CD14-positive monocyte (primary cell): ENCODE measurements at regions not wholly inside any gene's neighbourhood (a gene's known extent, or its start where the extent isn't known, plus 50 kb on each side); places are given as distances from the start of the nearest gene placed in this dataset.

ENCODE experiments used
- DNase-seq, 3 donors: peaks; one replicate each; pipeline ENCODE4 v3.0.0-alpha.2; 2011 to 2022
- H2AFZ ChIP-seq: 2 replicates; pipeline ENCODE4 v1.6.0; 2012; ENCODE audit warnings: mild to moderate bottlenecking, low read depth, low read length, inconsistent platforms; ENCODE audit not compliant: insufficient read depth, poor library complexity, severe bottlenecking
- H3K27ac ChIP-seq, 2 donors: 1 replicate in 1 of 2; 2 replicates in 1 of 2; pipeline ENCODE4 v1.5.1; 2012 to 2013; ENCODE audit warnings: low read length in 2 of 2, control low read depth in 1 of 2, inconsistent platforms in 1 of 2, low read depth in 1 of 2, mild to moderate bottlenecking in 1 of 2
- H3K27me3 ChIP-seq, 2 donors: one replicate each; pipeline versions ENCODE4 v1.6.0 to v1.6.1; 2011 to 2013; ENCODE audit warnings: low read length in 2 of 2; ENCODE audit not compliant: control insufficient read depth in 2 of 2, insufficient read depth in 2 of 2
- H3K36me3 ChIP-seq, 2 donors: replicated peaks in 1 of 2; 1 replicate in 1 of 2; 2 replicates in 1 of 2; pipeline versions ENCODE4 v1.5.1 to v1.6.1; 2012 to 2013; ENCODE audit warnings: low read length in 2 of 2, control low read depth in 1 of 2, inconsistent platforms in 1 of 2, mild to moderate bottlenecking in 1 of 2; ENCODE audit not compliant: insufficient read depth in 2 of 2, control insufficient read depth in 1 of 2
- H3K4me1 ChIP-seq, 2 donors: 1 replicate in 1 of 2; 2 replicates in 1 of 2; pipeline versions ENCODE4 v1.5.1 to v1.6.1; 2012 to 2013; ENCODE audit warnings: low read length in 2 of 2, control low read depth in 1 of 2, inconsistent platforms in 1 of 2, mild to moderate bottlenecking in 1 of 2, moderate library complexity in 1 of 2; ENCODE audit not compliant: insufficient read depth in 2 of 2, control insufficient read depth in 1 of 2
- H3K4me2 ChIP-seq: replicated peaks from 2 replicates; pipeline ENCODE3; 2012; ENCODE audit warnings: low read length, moderate library complexity, mild to moderate bottlenecking; ENCODE audit not compliant: poor library complexity, severe bottlenecking; ENCODE audit errors: extremely low read depth
- H3K4me3 ChIP-seq, 3 experiments: fragments of 200-600 bp in 1 of 3; sonication (generic) in 1 of 3; replicated peaks in 1 of 3; 1 replicate in 2 of 3; 2 replicates in 1 of 3; pipeline ENCODE4 v1.5.1; 2011 to 2013; ENCODE audit warnings: low read length in 3 of 3, mild to moderate bottlenecking in 3 of 3, control low read depth in 2 of 3, low read depth in 2 of 3, inconsistent platforms in 1 of 3, moderate library complexity in 1 of 3
- H3K79me2 ChIP-seq: 2 replicates; pipeline ENCODE4 v1.6.0; 2012; ENCODE audit warnings: mild to moderate bottlenecking, control low read depth, inconsistent platforms, low read length, moderate library complexity; ENCODE audit not compliant: insufficient read depth
- H3K9ac ChIP-seq: 2 replicates; pipeline ENCODE4 v1.6.0; 2017; ENCODE audit warnings: low read length, mild to moderate bottlenecking; ENCODE audit not compliant: insufficient read depth, poor library complexity, severe bottlenecking
- H3K9me3 ChIP-seq, 2 donors: replicated peaks in 1 of 2; 1 replicate in 1 of 2; 2 replicates in 1 of 2; pipeline versions ENCODE4 v1.5.1 to v1.6.1; 2012 to 2013; ENCODE audit warnings: low read length in 2 of 2, control low read depth in 1 of 2; ENCODE audit not compliant: control insufficient read depth in 1 of 2, insufficient read depth in 1 of 2
- H4K20me1 ChIP-seq: 2 replicates; pipeline ENCODE4 v1.6.0; 2012; ENCODE audit warnings: mild to moderate bottlenecking, low read length, control low read depth, moderate library complexity; ENCODE audit not compliant: insufficient read depth
- H3K27ac Mint-ChIP-seq, 7 donors: one replicate each; pipeline ENCODE4 v1.8.0; 2020; ENCODE audit warnings: mild to moderate bottlenecking in 7 of 7, mixed read lengths in 7 of 7, moderate library complexity in 6 of 7, inconsistent platforms in 2 of 7
- H3K27me3 Mint-ChIP-seq, 3 donors: one replicate each; pipeline ENCODE4 v1.8.0; 2021 to 2022; ENCODE audit warnings: low read depth in 3 of 3, mild to moderate bottlenecking in 3 of 3, mixed read lengths in 3 of 3, moderate library complexity in 3 of 3, inconsistent platforms in 1 of 3
- H3K36me3 Mint-ChIP-seq, 2 donors: one replicate each; pipeline ENCODE4 v1.8.0; 2020; ENCODE audit warnings: mixed read lengths in 2 of 2, inconsistent platforms in 1 of 2, mild to moderate bottlenecking in 1 of 2
- H3K4me1 Mint-ChIP-seq: one replicate; pipeline ENCODE4 v1.8.0; 2020; ENCODE audit warnings: mild to moderate bottlenecking, mixed read lengths
- H3K4me3 Mint-ChIP-seq, 2 donors: one replicate each; pipeline ENCODE4 v1.8.0; 2020; ENCODE audit warnings: mild to moderate bottlenecking in 2 of 2, mixed read lengths in 2 of 2, moderate library complexity in 1 of 2
- H3K9me3 Mint-ChIP-seq, 7 donors: one replicate each; pipeline ENCODE4 v1.8.0; 2020 to 2022; ENCODE audit warnings: mixed read lengths in 7 of 7, mild to moderate bottlenecking in 6 of 7, moderate library complexity in 6 of 7, inconsistent platforms in 2 of 7
- WGBS: methylation state at CpG from one replicate; pipeline ENCODE4 v1.1.5; 2013; ENCODE audit warnings: missing lambda C conversion rate; ENCODE audit not compliant: insufficient coverage; 5-methylcytosine and 5-hydroxymethylcytosine counted together
- intact Hi-C, 2 donors: fragments of 100-400 bp; cut with micrococcal nuclease; formaldehyde crosslinking; loops; one replicate each; pipeline versions ENCODE4 v1.15.0 to v1.15.1; 2023
- TF ChIP-seq, protein P1 (sequence below): fragments of 200-600 bp; IDR thresholded peaks from one replicate; pipeline ENCODE4 v1.8.0; 2022; ENCODE audit warnings: antibody characterized with exemption, mild to moderate bottlenecking

DNA sequence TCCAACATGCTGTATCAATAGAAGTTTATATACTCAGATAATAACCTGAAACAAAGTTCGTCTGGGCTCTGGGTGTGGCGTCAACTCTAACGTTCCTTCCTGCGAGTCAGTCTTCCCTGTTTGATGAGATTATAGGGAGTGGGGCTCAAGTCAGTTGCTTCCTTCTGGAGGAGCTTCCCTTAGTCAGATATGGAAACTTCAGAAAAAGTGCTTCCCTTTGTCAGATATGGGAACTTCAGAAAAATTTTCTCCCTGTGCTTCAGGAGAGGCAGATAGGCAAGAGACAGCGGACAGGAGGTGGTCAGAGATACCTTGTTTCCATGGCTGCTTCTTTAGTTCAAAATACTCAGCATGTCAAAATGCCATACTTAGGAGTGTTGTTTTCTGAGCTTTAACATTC, 51.1 kb upstream of the PRDX6 start:
- intact Hi-C loops, result loop anchor here in 1 of 2 donors (10.0 kb wide), 1 partner anchor 681 kb away; no protein-coding TSS in a partner anchor
- Mint-ChIP-seq H3K27me3 (no peaks in the 10 kb centered on the region), H3K4me1 (peaks cover 68% of the 10 kb centered on the region), H3K4me3 (no peak overlapping the region), H3K27ac (peak overlapping the region in 2 of 7 donors; percentile 16 to 28), H3K9me3 (no peaks in the 10 kb centered on the region), H3K36me3 (peaks cover 5 to 13% of the 10 kb centered on the region in 2 donors)
- 40% methylated on average over 2 of the region's 5 CpGs for WGBS
- peak overlapping the region; percentile 4 for H2AFZ ChIP-seq
- no peaks in the 10 kb centered on the region for H3K9me3 ChIP-seq
- DNase-seq, result no peak
- H4K20me1 ChIP-seq, result no peaks in the 10 kb centered on the region
- H3K9ac ChIP-seq, result no peak overlapping the region
- H3K27me3 ChIP-seq, result no peaks in the 10 kb centered on the region
- H3K27ac ChIP-seq, result no peak overlapping the region
- TF ChIP-seq, protein P1, sequence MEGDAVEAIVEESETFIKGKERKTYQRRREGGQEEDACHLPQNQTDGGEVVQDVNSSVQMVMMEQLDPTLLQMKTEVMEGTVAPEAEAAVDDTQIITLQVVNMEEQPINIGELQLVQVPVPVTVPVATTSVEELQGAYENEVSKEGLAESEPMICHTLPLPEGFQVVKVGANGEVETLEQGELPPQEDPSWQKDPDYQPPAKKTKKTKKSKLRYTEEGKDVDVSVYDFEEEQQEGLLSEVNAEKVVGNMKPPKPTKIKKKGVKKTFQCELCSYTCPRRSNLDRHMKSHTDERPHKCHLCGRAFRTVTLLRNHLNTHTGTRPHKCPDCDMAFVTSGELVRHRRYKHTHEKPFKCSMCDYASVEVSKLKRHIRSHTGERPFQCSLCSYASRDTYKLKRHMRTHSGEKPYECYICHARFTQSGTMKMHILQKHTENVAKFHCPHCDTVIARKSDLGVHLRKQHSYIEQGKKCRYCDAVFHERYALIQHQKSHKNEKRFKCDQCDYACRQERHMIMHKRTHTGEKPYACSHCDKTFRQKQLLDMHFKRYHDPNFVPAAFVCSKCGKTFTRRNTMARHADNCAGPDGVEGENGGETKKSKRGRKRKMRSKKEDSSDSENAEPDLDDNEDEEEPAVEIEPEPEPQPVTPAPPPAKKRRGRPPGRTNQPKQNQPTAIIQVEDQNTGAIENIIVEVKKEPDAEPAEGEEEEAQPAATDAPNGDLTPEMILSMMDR, result no peak
- H3K79me2 ChIP-seq, result no peaks in the 10 kb centered on the region
- no peak overlapping the region for H3K4me2 ChIP-seq
- H3K4me3 ChIP-seq, result no peak overlapping the region
- H3K36me3 ChIP-seq, result no peaks in the 10 kb centered on the region
- peaks cover 57 to 61% of the 10 kb centered on the region in 2 donors for H3K4me1 ChIP-seq

DNA sequence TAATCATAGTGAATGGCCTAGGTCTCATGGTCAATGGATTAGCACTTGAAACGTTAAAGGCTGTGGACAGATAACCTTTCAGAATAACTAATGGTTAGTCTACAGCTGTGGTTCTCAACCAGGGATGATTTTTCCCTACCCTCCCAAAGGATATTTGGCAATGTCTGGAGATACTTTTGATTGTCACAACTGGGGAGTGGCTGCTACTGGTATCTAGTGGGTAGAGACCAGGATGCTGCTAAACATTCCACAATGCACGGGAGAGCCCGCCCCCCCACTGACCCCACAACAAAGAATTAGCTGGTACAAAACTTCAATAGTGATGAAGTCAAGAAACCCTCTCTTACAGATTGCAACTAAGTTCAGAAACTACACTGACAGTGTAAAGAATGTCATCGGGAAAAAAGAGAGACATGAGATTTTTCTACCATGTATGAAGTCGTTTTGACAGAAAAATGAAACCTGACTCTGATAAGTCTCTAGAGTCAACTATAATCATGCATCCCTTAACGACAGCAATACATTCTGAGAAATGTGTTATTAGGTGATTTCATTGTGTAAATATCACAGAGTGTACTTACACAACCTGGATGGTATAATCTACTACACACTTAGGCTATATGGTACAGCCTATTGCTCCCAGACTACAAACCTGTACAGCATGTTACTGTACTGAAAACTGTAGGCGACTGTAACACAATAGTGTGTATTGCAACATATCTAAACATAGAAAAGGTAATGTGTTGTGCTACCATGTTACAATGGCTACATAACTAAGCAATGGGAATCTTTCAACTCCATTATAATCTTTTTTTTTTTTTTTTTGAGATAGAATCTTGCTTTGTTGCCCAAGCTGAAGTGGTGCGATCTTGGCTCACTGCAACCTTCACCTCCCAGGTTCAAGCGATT, 49.7 kb upstream of the PRDX6 start:
- Histone ChIP-seq H3K4me2 (no peak overlapping the region), H3K36me3 (no peaks in the 10 kb centered on the region), H4K20me1 (no peaks in the 10 kb centered on the region), H3K4me3 (no peak overlapping the region), H3K9me3 (no peaks in the 10 kb centered on the region), H2AFZ (no peak overlapping the region), H3K4me1 (peaks cover 53 to 54% of the 10 kb centered on the region in 2 donors), H3K9ac (no peak overlapping the region), H3K27ac (no peak overlapping the region), H3K79me2 (no peaks in the 10 kb centered on the region), H3K27me3 (no peaks in the 10 kb centered on the region)
- TF ChIP-seq, protein P1, result no peak
- WGBS, result no CpG with 5 or more reads among the region's 9 CpGs
- Mint-ChIP-seq H3K27ac (no peak overlapping the region), H3K36me3 (peaks cover 5 to 13% of the 10 kb centered on the region in 2 donors), H3K4me1 (peaks cover 59% of the 10 kb centered on the region), H3K27me3 (no peaks in the 10 kb centered on the region), H3K9me3 (no peaks in the 10 kb centered on the region), H3K4me3 (no peak overlapping the region)
- intact Hi-C loops, result loop anchor here in 1 of 2 donors (10.0 kb wide), 1 partner anchor 683 kb away; no protein-coding TSS in a partner anchor
- DNase-seq, result no peak
